ENCODE measurements at regions not wholly inside any gene's neighbourhood (a gene's known extent, or its start where the extent isn't known, plus 50 kb on each side); places are given as distances from the start of the nearest gene placed in this dataset.
A peak's percentile ranks its signal among the peaks of the same experiment; 100 is the strongest.

DNA sequence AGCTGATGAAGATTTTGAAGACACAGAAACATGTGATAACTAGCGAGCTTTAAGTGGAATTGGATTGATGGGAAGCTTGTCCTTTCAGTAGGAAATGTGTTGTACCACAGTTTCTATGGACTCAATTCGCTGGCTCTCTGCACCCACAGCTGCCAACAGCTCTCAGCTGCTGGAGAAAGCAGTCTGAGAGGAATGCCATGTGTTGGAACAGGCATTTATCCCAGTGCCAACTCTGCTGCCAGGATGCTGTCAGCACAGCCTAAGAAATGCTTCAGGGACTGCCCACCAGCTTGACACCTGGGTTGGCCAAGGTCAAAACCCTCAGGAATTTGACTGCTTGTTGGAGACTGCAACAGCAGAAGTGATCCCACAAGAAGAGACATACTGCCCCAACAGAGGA is 193.0 kb upstream of the THSD7B start:
- DNase-seq (ENCODE audit: low spot score), result peak; percentile 50

DNA sequence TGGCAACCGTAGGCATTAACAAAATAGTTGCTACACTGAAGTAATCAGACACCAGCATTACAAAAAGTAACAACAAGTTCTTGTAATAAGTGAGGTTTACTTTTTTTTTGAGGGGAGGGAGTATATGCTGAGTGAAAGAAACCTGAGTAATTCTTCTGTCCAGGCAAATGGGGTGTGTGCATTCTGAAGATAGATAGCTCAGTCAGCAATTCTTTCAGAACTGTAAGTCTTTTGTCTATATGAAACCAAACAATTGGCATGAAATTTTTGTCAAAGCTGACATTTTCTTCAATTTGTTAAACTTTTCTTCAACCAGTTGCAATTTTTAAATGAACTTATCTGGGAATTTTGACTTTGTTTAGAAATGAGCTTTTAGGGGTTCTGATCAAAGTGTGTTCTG is 208.1 kb upstream of the THSD7B start:
- DNase-seq (ENCODE audit: low spot score), result no peak

DNA sequence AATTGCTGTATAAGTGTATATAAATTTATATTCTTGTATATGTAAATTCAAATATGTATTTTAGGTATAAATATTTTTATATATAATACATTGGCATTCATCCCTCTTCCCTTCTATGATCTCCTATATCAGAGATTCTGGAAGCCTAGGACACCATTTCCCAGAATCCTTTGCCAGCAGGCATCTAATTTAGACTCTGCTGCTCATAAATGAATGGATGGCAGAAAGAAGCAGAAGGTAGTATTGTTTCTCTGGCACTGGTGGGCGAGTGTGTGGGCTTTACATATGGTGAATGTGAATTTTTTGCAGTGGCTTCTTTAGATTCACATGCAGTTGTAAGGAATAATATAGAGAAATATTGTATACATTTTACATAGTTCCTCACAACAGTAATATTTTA is 215.2 kb upstream of the THSD7B start:
- no peak for DNase-seq (ENCODE audit: low spot score)

DNA sequence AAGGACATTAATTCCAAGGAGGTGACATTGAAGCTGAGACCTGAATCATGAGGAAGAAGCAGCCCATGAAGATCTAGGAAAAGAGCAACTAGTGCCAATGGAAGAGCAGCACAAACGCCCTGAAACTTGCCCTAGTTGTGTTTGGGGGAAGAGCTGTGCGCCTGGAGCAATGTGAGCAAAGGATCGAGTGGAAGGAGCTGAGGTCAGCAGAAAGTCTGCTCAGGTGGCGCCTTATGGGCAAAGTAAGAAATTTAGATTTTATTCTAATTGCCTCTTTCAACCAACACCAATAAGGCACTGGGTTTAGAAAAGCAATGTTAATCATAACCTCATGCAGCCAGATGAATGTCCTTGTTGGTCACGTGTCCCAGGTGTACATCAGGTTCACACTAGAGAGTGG is 226.0 kb upstream of the THSD7B start:
- no peak for DNase-seq (ENCODE audit: low spot score)

DNA sequence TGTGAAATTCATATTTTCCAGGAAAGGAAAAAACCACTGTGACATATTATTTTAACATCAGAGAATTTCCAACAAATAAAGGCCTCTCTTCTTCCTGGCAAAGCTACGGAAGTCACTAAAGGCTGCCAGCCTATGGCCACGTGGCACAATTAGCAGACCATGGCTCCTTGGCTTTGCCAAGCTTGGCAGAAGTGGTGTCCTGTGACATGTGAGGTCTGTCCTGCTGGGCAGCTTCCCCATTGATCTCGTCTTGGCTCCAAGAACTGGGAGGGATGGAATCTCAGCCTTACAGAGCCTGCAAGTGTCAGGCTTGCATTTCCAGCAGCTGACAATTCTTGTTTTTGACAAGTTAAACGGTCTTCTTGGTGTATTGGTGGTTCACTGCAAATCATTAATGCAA is 226.9 kb upstream of the THSD7B start:
- peak; percentile 61 for DNase-seq (ENCODE audit: low spot score)

DNA sequence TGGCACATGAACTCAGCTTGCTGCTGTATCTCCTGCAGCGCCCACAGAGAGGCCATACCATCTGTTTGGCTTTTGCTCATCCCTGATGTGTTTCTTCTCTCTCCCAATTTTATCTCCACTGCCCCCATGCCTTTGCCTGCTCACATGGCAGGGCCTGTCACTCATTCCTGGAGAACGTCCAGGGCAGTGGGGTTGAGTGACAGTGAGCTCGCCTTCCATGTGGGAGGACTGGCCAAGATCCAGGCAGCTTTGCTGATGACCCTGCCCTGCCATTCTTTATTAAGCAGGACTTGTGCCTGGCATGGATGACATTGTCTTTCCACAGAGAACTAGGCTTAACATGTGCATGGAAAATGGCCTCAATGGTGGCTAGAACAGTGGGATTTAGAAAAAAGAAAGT is 230.5 kb upstream of the THSD7B start:
- DNase-seq (ENCODE audit: low spot score), result no peak

DNA sequence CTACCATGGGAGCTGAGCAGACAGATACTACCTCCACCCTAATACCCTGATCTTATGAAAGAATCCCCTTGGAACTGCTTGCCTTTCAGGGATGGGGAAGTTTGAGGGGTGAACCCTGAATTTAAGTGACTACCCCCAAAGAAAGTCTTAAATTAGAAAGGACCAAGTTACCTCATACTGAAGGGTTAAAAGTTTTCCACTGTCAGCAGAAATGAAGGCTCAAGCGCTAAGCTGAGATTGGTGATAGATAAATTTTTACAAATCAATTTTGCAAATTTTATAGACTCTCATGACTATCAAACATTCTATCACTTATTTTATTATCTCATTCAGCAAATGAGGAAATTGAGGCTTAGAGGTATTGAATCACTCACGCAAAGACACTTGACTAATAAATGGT is 233.2 kb upstream of the THSD7B start:
- DNase-seq (ENCODE audit: low spot score), result no peak

DNA sequence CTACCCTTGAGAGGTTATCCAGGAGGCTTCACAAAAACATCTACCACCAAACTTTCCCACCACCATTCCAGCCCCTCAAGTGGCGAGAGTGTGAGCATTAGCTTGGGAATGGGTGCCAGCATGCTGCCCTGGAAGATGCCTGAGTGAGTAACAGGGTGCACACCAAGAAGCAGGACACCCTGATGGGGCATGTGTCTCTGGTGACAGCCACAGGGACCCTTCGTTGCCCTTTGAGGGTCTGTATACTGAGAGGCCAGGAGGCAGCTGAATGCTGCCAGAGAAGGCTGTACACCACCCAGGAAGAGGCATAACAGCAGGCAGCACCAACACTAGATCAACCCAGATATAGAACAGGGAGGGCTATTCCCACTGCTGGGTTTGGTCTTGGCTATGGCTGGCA is 233.6 kb upstream of the THSD7B start:
- DNase-seq (ENCODE audit: low spot score), result no peak

DNA sequence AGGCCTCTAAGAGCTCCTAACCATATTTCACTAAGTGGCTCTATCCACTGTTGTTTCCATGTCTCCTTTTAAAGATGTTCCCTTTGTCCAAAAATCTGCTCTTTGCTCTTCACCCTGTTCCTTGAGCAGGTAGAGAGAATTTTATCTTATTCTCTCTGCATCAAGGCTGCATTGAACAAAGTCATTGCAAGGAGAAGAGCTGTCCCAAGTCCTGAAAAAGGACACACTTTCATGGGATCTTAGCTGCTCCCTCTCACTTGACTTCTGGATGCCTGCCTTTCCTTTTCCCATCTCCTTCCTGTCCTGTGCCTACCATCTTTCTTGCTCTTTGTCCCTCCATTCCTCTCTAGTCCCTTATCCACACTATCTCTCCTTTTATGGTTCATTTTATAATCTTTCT is 235.2 kb upstream of the THSD7B start:
- no peak for DNase-seq (ENCODE audit: low spot score)

DNA sequence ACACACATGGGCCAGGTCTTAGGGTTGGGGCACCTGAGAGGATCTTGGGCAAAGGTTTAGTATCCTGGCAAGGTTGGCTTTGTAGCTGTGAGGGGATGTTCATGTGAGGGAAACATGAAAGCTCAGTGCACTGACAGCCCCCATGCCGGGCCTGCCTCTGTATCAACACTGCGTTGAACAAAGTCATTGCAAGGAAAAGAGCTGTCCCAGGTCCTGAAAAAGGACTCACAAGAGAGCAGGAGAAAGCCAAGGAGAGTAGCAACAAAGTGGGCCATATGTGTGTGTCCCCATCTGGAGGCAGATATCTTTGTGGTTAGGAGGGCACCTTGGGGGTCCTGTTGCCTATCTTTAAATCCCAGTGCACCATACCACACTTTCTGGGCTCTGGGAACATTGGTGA is 237.8 kb upstream of the THSD7B start:
- DNase-seq (ENCODE audit: low spot score), result no peak

DNA sequence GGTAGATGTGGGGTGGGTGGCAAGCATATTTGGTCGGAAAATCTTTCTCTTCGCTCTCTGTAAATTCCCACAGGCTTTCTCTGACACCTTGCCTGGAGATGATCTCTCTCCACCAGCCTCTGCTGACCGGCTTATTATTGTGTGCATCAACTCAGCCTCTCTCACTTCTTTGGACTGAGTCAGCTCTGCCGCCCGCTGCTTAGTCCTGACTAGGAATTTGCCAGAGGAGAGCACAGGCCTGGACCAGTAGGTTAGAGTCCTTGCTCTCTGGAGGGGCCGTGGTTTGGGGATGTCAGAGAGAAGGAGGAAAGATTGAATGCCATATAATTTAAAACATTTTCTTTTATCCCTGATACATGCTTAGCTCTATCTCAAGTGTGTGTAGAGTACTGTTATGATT is 242.6 kb upstream of the THSD7B start:
- no peak for DNase-seq (ENCODE audit: low spot score)

DNA sequence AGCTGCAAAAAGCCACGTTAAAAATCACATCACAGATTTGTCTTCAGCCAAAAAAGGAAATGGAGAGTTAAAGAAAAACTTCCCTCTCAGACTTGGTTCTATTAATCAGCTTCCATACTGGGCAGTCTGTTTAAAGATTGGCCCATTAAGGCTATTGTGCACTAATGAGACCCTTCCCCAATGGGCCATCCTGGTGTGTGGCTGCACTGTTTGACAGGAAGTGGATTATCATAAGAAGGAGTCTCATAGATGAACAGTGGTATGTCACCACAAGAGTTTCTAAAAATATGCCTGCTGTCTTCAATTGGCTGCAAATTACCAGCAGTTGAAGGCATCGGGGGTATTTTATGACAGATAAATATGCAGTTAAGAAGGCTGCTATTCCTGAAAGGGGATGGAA is 247.6 kb upstream of the THSD7B start:
- no peak for DNase-seq (ENCODE audit: low spot score)

DNA sequence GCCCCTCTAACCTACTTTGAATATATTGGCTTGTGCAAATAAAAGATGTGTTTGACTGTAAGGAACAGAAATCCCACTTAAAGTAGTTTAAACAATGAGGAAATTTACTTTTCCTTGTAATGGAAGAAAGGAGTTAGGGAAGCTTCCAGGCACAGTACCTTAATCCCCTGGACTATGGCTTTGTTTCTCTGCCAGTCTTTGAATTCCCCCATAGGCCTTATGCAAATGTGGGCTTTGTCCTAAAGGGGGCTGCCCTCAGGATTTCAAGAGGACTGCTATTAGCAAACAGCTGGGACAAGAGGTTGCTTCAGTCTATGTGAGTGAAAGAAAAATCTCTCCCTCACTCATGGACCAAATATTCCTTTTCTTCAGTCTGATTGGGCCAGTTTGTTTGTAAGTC is 255.1 kb upstream of the THSD7B start:
- no peak for DNase-seq (ENCODE audit: low spot score)

DNA sequence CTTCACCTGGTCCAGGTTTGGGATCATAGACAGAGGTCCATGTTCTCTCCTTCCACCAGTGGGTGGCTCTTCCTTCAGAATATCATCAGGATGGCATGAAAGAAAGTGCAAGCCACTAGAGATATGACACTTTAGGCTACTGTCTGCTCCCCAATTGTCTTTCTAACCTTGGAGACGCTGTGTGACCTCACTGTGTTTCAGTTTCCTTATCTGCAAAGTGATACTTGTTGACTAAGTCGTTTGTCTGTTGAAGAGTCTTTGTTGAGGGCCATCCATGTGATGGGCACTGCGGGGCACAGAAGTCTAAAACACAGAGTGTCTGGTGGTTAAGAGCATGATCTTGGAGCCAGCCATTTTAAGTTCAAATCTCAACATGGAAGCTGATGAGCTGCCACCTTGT is 259.9 kb upstream of the THSD7B start:
- no peak for DNase-seq (ENCODE audit: low spot score)

DNA sequence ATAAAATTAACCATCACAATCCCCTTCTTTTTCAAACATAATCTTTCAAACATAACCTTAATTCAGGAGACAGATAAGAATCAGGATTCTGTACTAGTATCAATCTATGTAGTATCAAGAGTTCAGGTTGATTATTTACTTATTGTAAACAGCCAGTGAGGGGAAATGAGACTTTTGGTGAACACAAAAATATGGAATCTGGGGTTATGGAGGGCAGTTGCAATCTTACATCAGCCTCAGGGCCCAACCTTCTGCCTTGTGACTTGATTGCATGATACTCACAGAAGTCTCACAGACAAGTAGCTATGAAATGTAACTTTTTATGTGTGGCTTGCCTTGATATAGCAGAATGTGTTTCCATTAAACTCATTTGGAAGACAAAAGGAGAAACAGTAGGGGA is 262.7 kb upstream of the THSD7B start:
- DNase-seq (ENCODE audit: low spot score), result no peak

DNA sequence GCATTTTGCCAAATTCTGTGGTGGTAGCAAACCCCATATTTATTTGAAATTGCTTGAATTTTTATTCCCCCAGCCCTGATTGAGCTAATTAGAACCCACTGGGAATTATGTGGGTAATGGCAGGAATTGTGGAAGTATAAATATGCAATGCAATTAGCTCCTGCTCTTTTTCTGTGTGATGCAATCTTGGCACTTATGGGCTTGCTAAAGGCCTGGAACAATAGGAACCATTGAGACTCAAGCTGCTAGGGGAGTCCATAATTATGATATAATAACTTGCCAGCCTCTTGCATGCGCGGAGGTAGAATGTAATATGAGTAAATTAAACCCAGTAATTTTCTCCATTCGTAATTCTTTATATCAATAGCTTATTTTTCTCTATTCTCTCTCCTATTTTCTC is 267.6 kb upstream of the THSD7B start:
- no peak for DNase-seq (ENCODE audit: low spot score)

DNA sequence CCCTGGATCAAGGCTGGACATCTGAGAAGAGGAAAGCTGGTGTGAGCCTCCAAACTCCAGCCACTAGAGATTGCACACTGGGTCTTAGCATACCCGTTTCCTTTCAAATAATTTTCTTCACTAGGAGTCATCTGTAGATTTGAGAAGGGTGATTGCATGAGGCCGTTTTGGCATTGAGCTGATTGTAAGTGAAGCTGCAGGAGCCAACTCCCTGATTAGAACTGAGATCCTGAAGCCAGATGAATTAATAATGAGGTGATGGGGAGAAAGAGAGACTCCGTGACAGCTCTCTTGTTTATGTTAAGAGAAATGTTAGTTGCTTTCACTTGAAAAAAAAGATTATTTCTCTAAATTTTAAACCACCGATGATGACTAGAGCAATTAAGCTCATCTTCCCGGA is 268.4 kb upstream of the THSD7B start:
- no peak for DNase-seq (ENCODE audit: low spot score)

DNA sequence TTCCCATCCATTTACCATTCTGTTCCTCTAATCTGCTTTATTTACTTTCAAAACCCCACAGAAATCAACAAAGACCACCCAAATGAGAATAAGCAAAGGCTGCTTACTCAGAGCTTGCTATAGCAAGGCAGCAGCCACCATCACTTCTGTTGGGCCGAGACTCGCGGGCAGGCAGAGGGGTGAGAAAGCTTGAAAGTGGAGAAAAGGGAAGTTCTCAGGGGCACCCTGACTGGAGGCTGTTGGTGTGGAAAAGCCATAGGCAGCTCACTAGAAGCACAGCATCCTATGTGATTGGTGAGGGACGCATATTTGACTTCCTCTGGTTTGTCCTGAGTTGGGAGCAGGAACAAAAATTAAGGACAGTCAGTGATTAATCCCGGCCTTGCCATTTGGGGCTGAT is 269.7 kb upstream of the THSD7B start:
- no peak for DNase-seq (ENCODE audit: low spot score)

DNA sequence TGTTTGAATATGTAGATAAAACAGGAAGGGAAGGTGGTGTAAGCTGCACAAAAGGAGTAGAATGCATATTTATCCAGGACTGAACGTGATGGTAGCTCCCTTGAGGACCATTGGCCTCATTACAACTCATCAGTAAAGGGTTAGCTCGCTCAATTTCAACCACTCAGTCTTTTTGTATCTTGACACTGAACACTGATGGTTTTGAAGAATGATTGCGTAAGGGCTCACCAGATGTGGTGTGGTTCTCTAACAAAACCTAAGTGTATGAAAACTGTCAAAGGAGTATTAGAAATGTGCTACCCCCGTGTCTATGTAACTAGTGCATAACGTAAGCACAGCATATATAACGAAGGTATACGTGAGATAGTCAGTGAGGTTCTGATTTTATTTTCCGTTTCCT is 272.4 kb upstream of the THSD7B start:
- no peak for DNase-seq (ENCODE audit: low spot score)

DNA sequence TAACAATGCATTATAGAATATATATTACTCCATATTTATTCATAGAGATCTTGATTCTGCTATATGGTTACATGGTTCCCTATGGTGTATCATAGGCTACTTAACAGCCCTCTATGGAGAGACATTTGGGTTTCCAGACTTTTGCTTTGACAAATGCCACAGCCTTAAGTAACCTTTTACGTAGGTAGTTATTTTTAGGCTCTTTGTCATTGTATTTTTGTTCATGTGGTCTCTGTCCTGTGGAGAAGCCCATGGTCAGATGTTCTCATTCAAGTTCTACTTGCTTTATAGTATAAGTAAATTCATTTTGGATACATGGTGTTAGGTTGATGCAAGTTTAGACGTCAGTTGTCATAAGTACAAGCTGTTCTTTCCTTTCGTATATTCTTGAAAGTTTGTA is 275.2 kb upstream of the THSD7B start:
- no peak for DNase-seq (ENCODE audit: low spot score)

DNA sequence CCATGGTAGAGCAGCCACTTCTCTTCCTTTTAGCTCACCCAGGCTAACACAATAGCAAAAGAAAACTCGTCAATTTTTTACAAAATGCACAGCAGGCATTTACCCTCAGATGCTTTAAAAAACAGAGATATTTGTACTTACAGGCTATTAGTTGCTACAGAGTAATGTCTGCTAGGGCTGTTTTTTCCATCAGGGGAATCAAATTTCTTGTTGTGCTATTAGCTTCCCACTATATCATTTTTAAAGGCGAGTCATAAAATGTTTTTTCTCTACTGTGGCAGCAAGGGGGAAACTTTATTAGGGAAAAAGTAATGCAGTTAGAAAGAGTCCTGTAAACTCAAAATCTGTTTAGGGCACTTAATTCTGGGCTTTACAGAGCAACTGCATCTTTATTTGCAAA is 277.9 kb upstream of the THSD7B start:
- no peak for DNase-seq (ENCODE audit: low spot score)

DNA sequence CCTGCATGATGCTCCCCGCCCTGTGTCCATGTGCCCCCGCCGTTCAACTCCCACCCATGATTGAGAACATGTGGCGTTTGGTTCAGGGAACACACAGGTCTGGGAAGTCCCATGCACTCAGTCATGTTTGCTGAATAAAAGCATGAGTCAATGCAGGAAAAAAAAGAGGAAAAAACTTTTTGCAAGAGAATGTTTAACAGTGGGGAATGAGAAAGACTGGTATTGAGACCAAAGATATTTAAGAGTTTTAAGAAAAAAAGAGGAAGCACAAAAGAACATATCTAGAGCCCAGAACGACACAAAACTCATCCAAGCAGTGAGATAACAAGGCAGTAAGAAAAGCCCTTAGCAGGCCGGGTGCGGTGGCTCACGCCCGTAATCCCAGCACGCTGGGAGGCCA is 279.2 kb upstream of the THSD7B start:
- DNase-seq (ENCODE audit: low spot score), result no peak

DNA sequence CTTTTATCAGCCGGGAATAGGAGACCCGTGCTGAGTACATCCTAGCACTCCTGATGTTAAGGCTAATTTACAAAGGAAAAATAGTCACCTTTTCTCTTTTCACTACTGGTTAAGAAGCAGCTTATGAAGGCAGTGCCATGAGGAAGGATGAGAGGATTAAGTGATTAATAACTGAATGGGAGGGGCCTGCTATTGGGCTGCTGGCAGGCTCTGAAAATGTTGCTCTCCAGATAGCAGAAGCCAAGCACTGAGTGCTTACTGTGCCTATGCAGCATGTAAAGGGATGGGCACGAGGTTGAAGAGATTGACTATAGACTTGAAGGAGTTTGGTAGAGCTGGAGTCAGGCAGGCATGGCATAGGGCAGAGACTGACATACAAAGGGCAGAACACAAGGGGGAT is 282.4 kb upstream of the THSD7B start:
- DNase-seq (ENCODE audit: low spot score), result no peak

DNA sequence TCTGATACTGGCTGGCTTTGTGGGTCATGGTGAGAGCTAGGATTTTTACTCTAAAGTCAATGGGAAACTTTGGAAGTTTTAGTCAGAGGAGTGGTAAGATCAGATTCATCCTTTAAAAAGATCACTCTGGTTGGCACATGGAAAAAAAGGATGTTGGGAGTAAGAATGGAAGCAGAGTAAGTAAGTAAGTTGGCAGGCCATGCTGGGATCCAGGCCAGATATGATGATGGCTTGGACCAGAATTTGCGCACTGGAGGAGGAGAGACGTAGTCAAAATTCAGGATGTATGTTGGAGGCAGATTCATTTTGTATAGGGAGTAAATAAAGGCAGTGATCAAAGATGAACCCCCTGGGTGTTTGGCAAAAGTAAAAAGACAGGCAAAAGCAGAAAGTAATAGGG is 283.3 kb upstream of the THSD7B start:
- no peak for DNase-seq (ENCODE audit: low spot score)

DNA sequence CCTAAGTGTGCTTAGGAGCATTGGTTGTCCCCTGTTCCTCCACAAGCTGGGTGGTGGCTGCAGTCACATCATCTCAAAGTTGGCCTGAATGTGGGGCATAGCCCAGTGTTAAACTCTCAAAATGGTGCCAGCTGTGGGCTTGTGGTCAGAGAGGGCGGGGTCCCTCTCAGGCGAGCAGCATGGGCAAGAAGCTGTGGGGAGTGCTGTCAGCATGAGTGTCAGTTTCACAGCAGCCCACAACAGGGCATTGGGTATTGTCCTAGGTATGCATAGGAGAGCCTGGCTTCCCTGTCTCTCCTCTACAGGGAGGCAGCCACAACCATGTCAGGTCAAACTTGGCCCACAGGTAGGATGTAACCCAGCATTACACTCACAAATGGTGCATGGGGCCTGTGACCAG is 285.6 kb upstream of the THSD7B start:
- no peak for DNase-seq (ENCODE audit: low spot score)

Data from Ammon's horn (tissue), 1 donor.